Endothelial cell of umbilical vein (primary cell): ENCODE measurements at regions not wholly inside any gene's neighbourhood (a gene's known extent, or its start where the extent isn't known, plus 50 kb on each side); places are given as distances from the start of the nearest gene placed in this dataset.
"Not testable (repeated sequence)": the region's sequence is repeated elsewhere in the genome, so short reads cannot be mapped to it uniquely, and the experiment has no call there.

Experiments used
- BruUV-seq: library from RNA; stranded (reverse); fragments of 400-500 nt; replicated peaks from 2 replicates; lab custom pipeline; 2021; lab: Mats Ljungman, UMichigan
- CTCF ChIA-PET: fragments of 300-600, 350-600 bp; sonication (Branson Sonifier 250); formaldehyde crosslinking; loops from one replicate; lab custom pipeline; 2021; ENCODE audit warnings: antibody characterized with exemption, inconsistent platforms; lab: Charles Lee
- POLR2A ChIA-PET: fragments of 300-600, 350-600 bp; sonication (Branson Sonifier 250); formaldehyde crosslinking; loops from one replicate; lab custom pipeline; 2021; ENCODE audit warnings: antibody characterized with exemption, inconsistent platforms; lab: Charles Lee
- DNase-seq: peaks from one replicate; pipeline ENCODE4 v3.0.0-alpha.2; 2011; ENCODE audit warnings: low read depth, low spot score
- FAIRE-seq: peaks from 2 replicates; lab custom pipeline; 2011; peaks lifted over from hg19 to GRCh38; lab: Jason Lieb, UNC
- H2AFZ ChIP-seq: 2 replicates; pipeline ENCODE4 v1.6.0; 2012; ENCODE audit warnings: low read depth, low read length, control low read depth, inconsistent platforms
- H3K27ac ChIP-seq: 2 replicates; pipeline ENCODE4 v1.5.1; 2011; ENCODE audit warnings: low read depth, mild to moderate bottlenecking, control low read depth, low read length, moderate library complexity; ENCODE audit not compliant: insufficient read depth
- H3K27me3 ChIP-seq, 2 experiments: 2 replicates each; pipeline versions ENCODE4 v1.6.0 to v1.6.1; 2011; ENCODE audit warnings: low read length in 2 of 2, mixed read lengths in 1 of 2; ENCODE audit not compliant: control insufficient read depth in 2 of 2, insufficient read depth in 2 of 2
- H3K36me3 ChIP-seq, 2 experiments: 2 replicates in 1 of 2; 3 replicates in 1 of 2; pipeline ENCODE4 v1.5.1; 2011; ENCODE audit warnings: low read length in 2 of 2, mild to moderate bottlenecking in 1 of 2, moderate library complexity in 1 of 2; ENCODE audit not compliant: control insufficient read depth in 2 of 2, insufficient read depth in 2 of 2; ENCODE audit errors: extremely low read depth in 1 of 2
- H3K4me1 ChIP-seq: 3 replicates; pipeline ENCODE4 v1.5.1; 2011; ENCODE audit warnings: mild to moderate bottlenecking, low read length; ENCODE audit not compliant: control insufficient read depth, insufficient read depth; ENCODE audit errors: extremely low read depth
- H3K4me2 ChIP-seq: 2 replicates; pipeline ENCODE4 v1.6.1; 2011; ENCODE audit warnings: low read length, control low read depth, mixed read lengths; ENCODE audit not compliant: insufficient read depth
- H3K4me3 ChIP-seq, 3 experiments: fragments of 200-600 bp in 1 of 3; sonication (generic), shearing (Covaris generic) in 1 of 3; replicated peaks in 1 of 3; 2 replicates each; pipeline ENCODE4 v1.5.1; 2011 to 2016; ENCODE audit warnings: control low read depth in 3 of 3, low read length in 3 of 3, mild to moderate bottlenecking in 2 of 3, inconsistent platforms in 1 of 3, low read depth in 1 of 3, moderate library complexity in 1 of 3; ENCODE audit not compliant: insufficient read depth in 1 of 3
- H3K79me2 ChIP-seq: 2 replicates; pipeline ENCODE4 v1.6.0; 2012; ENCODE audit warnings: low read length, inconsistent platforms; ENCODE audit not compliant: control insufficient read depth, insufficient read depth
- H3K9ac ChIP-seq: replicated peaks from 2 replicates; pipeline ENCODE3; 2011; ENCODE audit warnings: low read length, control low read depth; ENCODE audit not compliant: insufficient read depth; ENCODE audit errors: extremely low read depth
- H3K9me1 ChIP-seq: replicated peaks from 3 replicates; pipeline ENCODE4 v1.6.0; 2011; ENCODE audit warnings: mild to moderate bottlenecking, low read length; ENCODE audit not compliant: control insufficient read depth, insufficient read depth; ENCODE audit errors: extremely low read depth
- H3K9me3 ChIP-seq: replicated peaks from 2 replicates; pipeline ENCODE4 v1.5.1; 2012; ENCODE audit warnings: low read length, inconsistent platforms; ENCODE audit not compliant: control insufficient read depth, insufficient read depth
- H4K20me1 ChIP-seq: replicated peaks from 2 replicates; pipeline ENCODE3; 2011; ENCODE audit warnings: mild to moderate bottlenecking, low read length; ENCODE audit not compliant: control insufficient read depth, insufficient read depth; ENCODE audit errors: extremely low read depth
- FOS ChIP-seq: IDR thresholded peaks from 2 replicates; pipeline ENCODE4 v1.6.1; 2011; ENCODE audit warnings: mild to moderate bottlenecking, low read length, moderate library complexity, borderline replicate concordance; ENCODE audit not compliant: insufficient read depth
- JUN ChIP-seq: IDR thresholded peaks from 2 replicates; pipeline ENCODE4 v1.6.1; 2011; ENCODE audit warnings: borderline replicate concordance, low read depth; ENCODE audit not compliant: insufficient read length, insufficient read depth
- dilution Hi-C: fragments of 300-500 bp; cut with MboI; formaldehyde crosslinking; loops from one replicate; pipeline ENCODE4 v1.15.0; 2019; ENCODE audit warnings: low sequenced_read_pairs; ENCODE audit not compliant: extremely low pct_ligation_motif_present
- intact Hi-C: fragments of 100-400 bp; cut with micrococcal nuclease; formaldehyde crosslinking; loops from one replicate; pipeline ENCODE4 v1.10.0; 2022

GRCh38 chr7:32802305-32802910 is 89.2 kb downstream of the KBTBD2 start:
- intact Hi-C loops: no loop called here
- Histone ChIP-seq H3K4me1 (no peaks in the 10 kb centered on the region), H3K27me3 (no peaks in the 10 kb centered on the region), H2AFZ (no peak overlapping the region), H3K4me3 (no peak overlapping the region), H3K4me2 (no peak overlapping the region), H3K9me1 (no peaks in the 10 kb centered on the region), H3K36me3 (no peaks in the 10 kb centered on the region), H4K20me1 (no peaks in the 10 kb centered on the region), H3K79me2 (no peaks in the 10 kb centered on the region), H3K9me3 (no peaks in the 10 kb centered on the region), H3K27ac (no peak overlapping the region), H3K9ac (no peak overlapping the region)
- ChIA-PET POLR2A (interaction anchor here (0.6 kb wide), 1 partner anchor 122 kb away, joined by 5 read pairs; no protein-coding TSS in a partner anchor), CTCF (interaction anchor here (1.3 kb wide), 1 partner anchor 37 kb away, joined by 3 read pairs; no protein-coding TSS in a partner anchor)
- DNase-seq: no peak
- TF ChIP-seq JUN: no peak
- TF ChIP-seq FOS: no peak
- dilution Hi-C loops: no loop called here
- BruUV-seq: no TSS peak
- FAIRE-seq: no peak

GRCh38 chr7:32793053-32793452 is 98.5 kb downstream of the KBTBD2 start:
- H3K4me2 ChIP-seq, H3K27me3 ChIP-seq, H3K4me3 ChIP-seq, H3K36me3 ChIP-seq, intact Hi-C loops, H4K20me1 ChIP-seq, DNase-seq, BruUV-seq, POLR2A ChIA-PET, H3K4me1 ChIP-seq, H2AFZ ChIP-seq, H3K27ac ChIP-seq, H3K9ac ChIP-seq, FAIRE-seq, H3K9me1 ChIP-seq, CTCF ChIA-PET, H3K79me2 ChIP-seq, H3K9me3 ChIP-seq, dilution Hi-C loops: not testable (repeated sequence)

- H4K20me1 ChIP-seq, CTCF ChIA-PET, H3K4me2 ChIP-seq, POLR2A ChIA-PET, H2AFZ ChIP-seq, FAIRE-seq, H3K36me3 ChIP-seq, H3K79me2 ChIP-seq, H3K9ac ChIP-seq, H3K27me3 ChIP-seq, dilution Hi-C loops, BruUV-seq, H3K9me1 ChIP-seq, H3K9me3 ChIP-seq, H3K4me1 ChIP-seq, H3K27ac ChIP-seq, DNase-seq, H3K4me3 ChIP-seq, intact Hi-C loops: not testable (repeated sequence)
Observed at GRCh38 chr7:32790766-32791430, 100.7 kb downstream of the KBTBD2 start.

- POLR2A ChIA-PET: interaction anchor here (0.6 kb wide), 1 partner anchor 96 kb away, joined by 5 read pairs; no protein-coding TSS in a partner anchor
- FAIRE-seq, dilution Hi-C loops, H3K9ac ChIP-seq, H3K4me2 ChIP-seq, H3K4me3 ChIP-seq, H3K79me2 ChIP-seq, H2AFZ ChIP-seq, H3K9me1 ChIP-seq, H3K27me3 ChIP-seq, H3K27ac ChIP-seq, CTCF ChIA-PET, DNase-seq, BruUV-seq, intact Hi-C loops, H3K36me3 ChIP-seq, H3K9me3 ChIP-seq, H3K4me1 ChIP-seq, H4K20me1 ChIP-seq: not testable (repeated sequence)
Observed at GRCh38 chr7:32789266-32789665, 102.3 kb downstream of the KBTBD2 start.
